NCI-H2171 (cell line): ENCODE measurements at regions not wholly inside any gene's neighbourhood (a gene's known extent, or its start where the extent isn't known, plus 50 kb on each side); places are given as distances from the start of the nearest gene placed in this dataset.
"Not testable (repeated sequence)": the region's sequence is repeated elsewhere in the genome, so short reads cannot be mapped to it uniquely, and the experiment has no call there.

ENCODE experiments used
- DNase-seq: peaks from one replicate; lab custom pipeline; 2025; lab: John Stamatoyannopoulos, UW

- no peak for DNase-seq
Measured at GRCh38 chr14:37650356-37651037, 55.1 kb downstream of the TTC6 start.

- no peak for DNase-seq
Measured at GRCh38 chr14:37652042-37652441, 56.6 kb downstream of the TTC6 start.

- DNase-seq = no peak
Measured at GRCh38 chr14:37655418-37655817, 60.0 kb downstream of the TTC6 start.

GRCh38 chr14:37658156-37658555, 62.7 kb downstream of the TTC6 start:
- no peak for DNase-seq

GRCh38 chr14:37663498-37663897, 68.1 kb downstream of the TTC6 start:
- DNase-seq = no peak

- no peak for DNase-seq
Measured at GRCh38 chr14:37665479-37665878, 70.0 kb downstream of the TTC6 start.

GRCh38 chr14:37665951-37666350, 70.5 kb downstream of the TTC6 start:
- DNase-seq = no peak

GRCh38 chr14:37668646-37669045, 73.2 kb downstream of the TTC6 start:
- no peak for DNase-seq

GRCh38 chr14:37669242-37669641, 73.8 kb downstream of the TTC6 start:
- DNase-seq = no peak

GRCh38 chr14:37673439-37673838, 78.0 kb downstream of the TTC6 start:
- no peak for DNase-seq

- DNase-seq = no peak
Measured at GRCh38 chr14:37678916-37679315, 83.5 kb downstream of the TTC6 start.

- DNase-seq = no peak
Measured at GRCh38 chr14:37681486-37681885, 86.1 kb downstream of the TTC6 start.

- not testable (repeated sequence) for DNase-seq
Measured at GRCh38 chr14:37692680-37693079, 97.3 kb downstream of the TTC6 start.

GRCh38 chr14:37693420-37693819, 98.0 kb downstream of the TTC6 start:
- DNase-seq = not testable (repeated sequence)

GRCh38 chr14:37695866-37696265, 100.4 kb downstream of the TTC6 start:
- no peak for DNase-seq

- no peak for DNase-seq
Measured at GRCh38 chr14:37697489-37698121, 102.2 kb downstream of the TTC6 start.

- DNase-seq = no peak
Measured at GRCh38 chr14:37698840-37699777, 103.7 kb downstream of the TTC6 start.

- no peak for DNase-seq
Measured at GRCh38 chr14:37707716-37708115, 112.3 kb downstream of the TTC6 start.

- no peak for DNase-seq
Measured at GRCh38 chr14:37708481-37708880, 113.1 kb downstream of the TTC6 start.

- peak; percentile 5 for DNase-seq
Measured at GRCh38 chr14:37709419-37710195, 114.2 kb downstream of the TTC6 start.

- no peak for DNase-seq
Measured at GRCh38 chr14:37711356-37711830, 116.0 kb downstream of the TTC6 start.
